ENCODE measurements at regions not wholly inside any gene's neighbourhood (a gene's known extent, or its start where the extent isn't known, plus 50 kb on each side); places are given as distances from the start of the nearest gene placed in this dataset.

- TF ChIP-seq CTCF (IDR thresholded peaks at IDR 0.05) (no peak), EZH2 (IDR thresholded peaks at IDR 0.05; ENCODE audit: borderline replicate concordance, insufficient read depth, low read depth, low read length, poor library complexity, severe bottlenecking) (no peak)
Observed at GRCh38 chr12:63090716-63091115, 60.3 kb downstream of the AVPR1A start.
